ENCODE measurements at regions not wholly inside any gene's neighbourhood (a gene's known extent, or its start where the extent isn't known, plus 50 kb on each side); places are given as distances from the start of the nearest gene placed in this dataset.

DNA sequence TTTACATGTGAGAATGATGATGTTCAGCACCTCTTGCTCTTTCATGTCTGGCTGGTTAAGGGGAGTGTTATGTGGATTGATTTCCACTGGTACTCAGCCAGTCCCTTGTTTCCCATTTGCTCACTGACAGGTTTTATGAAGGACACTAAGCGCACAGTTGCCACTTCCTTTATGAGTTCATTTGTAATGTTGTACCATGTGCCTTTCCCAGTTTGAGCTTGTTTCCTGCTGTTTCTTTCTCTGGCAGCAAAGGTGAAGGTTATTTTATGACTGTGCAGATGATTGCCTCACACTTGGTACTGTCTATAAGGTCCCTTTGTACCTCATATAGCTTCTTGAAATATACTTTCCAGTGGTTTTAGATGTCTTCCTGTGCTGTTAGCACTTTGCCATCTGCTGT lies 1700.5 kb upstream of the TMEFF2 start:
- Histone ChIP-seq H3K4me3 (no peak overlapping the region), H3K27me3 (no peaks in the 10 kb centered on the region), H3K36me3 (no peaks in the 10 kb centered on the region), H3K27ac (no peak overlapping the region), H3K4me1 (no peaks in the 10 kb centered on the region), H3K9me3 (no peaks in the 10 kb centered on the region)
- ATAC-seq (no peak), DNase-seq (no peak)
- in situ Hi-C loops (cut with MboI; ENCODE audit: low sequenced_read_pairs in 4 of 4) (no loop called here), intact Hi-C loops (cut with DNase I; ENCODE audit: low total_unique reads) (no loop called here)
- TF ChIP-seq, protein P1, sequence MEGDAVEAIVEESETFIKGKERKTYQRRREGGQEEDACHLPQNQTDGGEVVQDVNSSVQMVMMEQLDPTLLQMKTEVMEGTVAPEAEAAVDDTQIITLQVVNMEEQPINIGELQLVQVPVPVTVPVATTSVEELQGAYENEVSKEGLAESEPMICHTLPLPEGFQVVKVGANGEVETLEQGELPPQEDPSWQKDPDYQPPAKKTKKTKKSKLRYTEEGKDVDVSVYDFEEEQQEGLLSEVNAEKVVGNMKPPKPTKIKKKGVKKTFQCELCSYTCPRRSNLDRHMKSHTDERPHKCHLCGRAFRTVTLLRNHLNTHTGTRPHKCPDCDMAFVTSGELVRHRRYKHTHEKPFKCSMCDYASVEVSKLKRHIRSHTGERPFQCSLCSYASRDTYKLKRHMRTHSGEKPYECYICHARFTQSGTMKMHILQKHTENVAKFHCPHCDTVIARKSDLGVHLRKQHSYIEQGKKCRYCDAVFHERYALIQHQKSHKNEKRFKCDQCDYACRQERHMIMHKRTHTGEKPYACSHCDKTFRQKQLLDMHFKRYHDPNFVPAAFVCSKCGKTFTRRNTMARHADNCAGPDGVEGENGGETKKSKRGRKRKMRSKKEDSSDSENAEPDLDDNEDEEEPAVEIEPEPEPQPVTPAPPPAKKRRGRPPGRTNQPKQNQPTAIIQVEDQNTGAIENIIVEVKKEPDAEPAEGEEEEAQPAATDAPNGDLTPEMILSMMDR (IDR thresholded peaks at IDR 0.05 in 4 of 5, conservative IDR thresholded peaks at IDR 0.05 in 1 of 5) = no peak
- TF ChIP-seq POLR2A (IDR thresholded peaks at IDR 0.05) = no peak

DNA sequence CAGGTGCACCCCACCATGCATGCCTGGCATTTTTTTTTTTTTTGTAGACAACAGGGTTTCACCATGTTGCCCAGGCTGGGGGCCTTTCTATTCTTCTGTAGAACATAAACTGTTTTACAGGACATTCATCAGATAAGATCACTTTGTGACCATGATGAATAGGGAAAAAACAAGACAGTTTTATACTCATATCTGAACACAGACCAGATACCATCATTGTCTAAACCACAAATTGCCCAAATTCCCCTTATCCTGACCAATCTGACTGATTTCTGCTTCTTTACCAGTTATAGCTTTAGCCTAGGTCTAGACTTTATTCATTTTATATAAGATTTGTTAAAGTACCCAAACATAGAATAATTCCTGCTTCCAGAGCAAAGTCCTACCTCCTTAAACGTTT lies 1699.3 kb upstream of the TMEFF2 start:
- no peak for ATAC-seq
- no peaks in the 10 kb centered on the region for H3K27me3 ChIP-seq
- H3K27ac ChIP-seq = no peak overlapping the region
- intact Hi-C loops (cut with DNase I; ENCODE audit: low total_unique reads) = no loop called here
- H3K9me3 ChIP-seq = no peaks in the 10 kb centered on the region
- TF ChIP-seq, protein P1 (IDR thresholded peaks at IDR 0.05 in 4 of 5, conservative IDR thresholded peaks at IDR 0.05 in 1 of 5) = no peak
- TF ChIP-seq POLR2A (IDR thresholded peaks at IDR 0.05) = no peak
- in situ Hi-C loops (cut with MboI; ENCODE audit: low sequenced_read_pairs in 4 of 4) = no loop called here
- no peaks in the 10 kb centered on the region for H3K36me3 ChIP-seq
- no peak overlapping the region for H3K4me3 ChIP-seq
- no peak for DNase-seq
- no peaks in the 10 kb centered on the region for H3K4me1 ChIP-seq

DNA sequence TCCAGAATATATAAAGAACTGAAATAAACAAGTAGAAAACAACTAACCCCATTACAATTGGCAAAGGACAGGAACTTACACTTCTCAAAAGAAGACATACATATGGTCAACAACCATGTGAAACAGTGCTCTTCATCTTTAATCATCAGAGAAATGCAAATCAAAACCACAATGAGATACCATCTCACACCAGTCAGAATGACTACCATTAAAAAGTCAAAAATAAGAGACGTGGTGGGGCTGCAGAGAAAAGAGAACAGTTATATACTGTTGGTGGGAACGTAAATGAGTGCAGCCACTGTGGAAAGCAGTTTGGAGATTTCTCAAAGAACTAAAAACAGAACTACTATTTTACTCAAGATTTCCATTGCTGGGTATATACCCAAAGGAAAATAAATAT lies 1696.3 kb upstream of the TMEFF2 start:
- H3K27ac ChIP-seq = no peak overlapping the region
- in situ Hi-C loops (cut with MboI; ENCODE audit: low sequenced_read_pairs in 4 of 4) = no loop called here
- DNase-seq = no peak

DNA sequence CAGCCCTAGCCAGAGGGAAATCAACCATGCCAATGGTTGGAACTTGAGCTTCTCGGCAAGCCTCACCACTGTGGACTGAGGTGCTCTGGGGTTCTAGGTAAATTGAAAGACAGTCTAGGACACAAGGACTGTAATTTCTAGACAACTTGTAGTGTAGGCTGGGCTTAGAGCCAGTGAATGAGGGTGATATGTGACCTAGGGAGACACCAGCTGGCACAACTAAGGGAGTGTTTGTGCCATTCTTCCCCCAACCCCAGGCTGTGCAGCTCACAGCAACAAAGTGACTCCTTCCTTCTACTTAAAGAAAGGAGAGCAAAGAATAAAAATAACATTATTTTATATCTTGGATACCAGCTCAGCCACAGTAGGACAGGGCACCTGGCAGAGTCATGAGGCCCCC lies 1690.7 kb upstream of the TMEFF2 start:
- intact Hi-C loops (cut with DNase I; ENCODE audit: low total_unique reads) (no loop called here), in situ Hi-C loops (cut with MboI; ENCODE audit: low sequenced_read_pairs in 4 of 4) (no loop called here)
- ATAC-seq (no peak), DNase-seq (no peak)
- H3K36me3 ChIP-seq = no peaks in the 10 kb centered on the region
- H3K4me3 ChIP-seq = no peak overlapping the region
- H3K27ac ChIP-seq = no peak overlapping the region
- no peaks in the 10 kb centered on the region for H3K9me3 ChIP-seq
- no peaks in the 10 kb centered on the region for H3K4me1 ChIP-seq
- no peaks in the 10 kb centered on the region for H3K27me3 ChIP-seq
- TF ChIP-seq, protein P1 (IDR thresholded peaks at IDR 0.05 in 4 of 5, conservative IDR thresholded peaks at IDR 0.05 in 1 of 5) = no peak
- TF ChIP-seq POLR2A (IDR thresholded peaks at IDR 0.05) = no peak

More for the DNA sequence above, 1696.3 kb upstream of the TMEFF2 start:
- Histone ChIP-seq H3K9me3 (no peaks in the 10 kb centered on the region), H3K36me3 (no peaks in the 10 kb centered on the region), H3K4me3 (no peak overlapping the region), H3K27me3 (no peaks in the 10 kb centered on the region), H3K4me1 (no peaks in the 10 kb centered on the region)
- intact Hi-C loops (cut with DNase I; ENCODE audit: low total_unique reads) = no loop called here
- no peak for TF ChIP-seq POLR2A (IDR thresholded peaks at IDR 0.05)
- TF ChIP-seq, protein P1 (IDR thresholded peaks at IDR 0.05 in 4 of 5, conservative IDR thresholded peaks at IDR 0.05 in 1 of 5) = no peak
- no peak for ATAC-seq

DNA sequence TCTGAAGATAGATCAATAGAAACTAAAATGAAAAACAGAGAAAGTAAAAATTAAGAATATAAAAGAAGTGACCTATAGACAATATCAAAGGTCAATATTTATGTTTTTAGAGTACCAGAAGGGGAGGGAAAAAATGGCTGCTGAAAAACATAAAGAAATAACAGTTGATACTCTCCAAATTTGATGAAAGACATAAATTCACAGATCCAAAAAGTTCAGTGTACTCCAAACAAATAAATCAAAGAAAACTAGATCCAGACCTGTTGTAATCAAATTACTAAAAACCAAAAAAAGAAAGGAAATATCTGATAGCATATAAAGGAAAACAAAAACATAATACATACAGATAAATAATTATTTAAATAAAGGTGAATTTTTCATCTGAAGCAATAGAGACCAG lies 1689.1 kb upstream of the TMEFF2 start:
- intact Hi-C loops (cut with DNase I; ENCODE audit: low total_unique reads) (no loop called here), in situ Hi-C loops (cut with MboI; ENCODE audit: low sequenced_read_pairs in 4 of 4) (no loop called here)
- H3K4me1 ChIP-seq = no peaks in the 10 kb centered on the region
- no peaks in the 10 kb centered on the region for H3K9me3 ChIP-seq
- no peaks in the 10 kb centered on the region for H3K36me3 ChIP-seq
- TF ChIP-seq POLR2A (IDR thresholded peaks at IDR 0.05) = no peak
- TF ChIP-seq, protein P1 (IDR thresholded peaks at IDR 0.05 in 4 of 5, conservative IDR thresholded peaks at IDR 0.05 in 1 of 5) = no peak
- ATAC-seq = no peak
- H3K27ac ChIP-seq = no peak overlapping the region
- H3K4me3 ChIP-seq = no peak overlapping the region
- DNase-seq = no peak
- no peaks in the 10 kb centered on the region for H3K27me3 ChIP-seq
